ENCODE measurements at regions not wholly inside any gene's neighbourhood (a gene's known extent, or its start where the extent isn't known, plus 50 kb on each side); places are given as distances from the start of the nearest gene placed in this dataset.

DNA sequence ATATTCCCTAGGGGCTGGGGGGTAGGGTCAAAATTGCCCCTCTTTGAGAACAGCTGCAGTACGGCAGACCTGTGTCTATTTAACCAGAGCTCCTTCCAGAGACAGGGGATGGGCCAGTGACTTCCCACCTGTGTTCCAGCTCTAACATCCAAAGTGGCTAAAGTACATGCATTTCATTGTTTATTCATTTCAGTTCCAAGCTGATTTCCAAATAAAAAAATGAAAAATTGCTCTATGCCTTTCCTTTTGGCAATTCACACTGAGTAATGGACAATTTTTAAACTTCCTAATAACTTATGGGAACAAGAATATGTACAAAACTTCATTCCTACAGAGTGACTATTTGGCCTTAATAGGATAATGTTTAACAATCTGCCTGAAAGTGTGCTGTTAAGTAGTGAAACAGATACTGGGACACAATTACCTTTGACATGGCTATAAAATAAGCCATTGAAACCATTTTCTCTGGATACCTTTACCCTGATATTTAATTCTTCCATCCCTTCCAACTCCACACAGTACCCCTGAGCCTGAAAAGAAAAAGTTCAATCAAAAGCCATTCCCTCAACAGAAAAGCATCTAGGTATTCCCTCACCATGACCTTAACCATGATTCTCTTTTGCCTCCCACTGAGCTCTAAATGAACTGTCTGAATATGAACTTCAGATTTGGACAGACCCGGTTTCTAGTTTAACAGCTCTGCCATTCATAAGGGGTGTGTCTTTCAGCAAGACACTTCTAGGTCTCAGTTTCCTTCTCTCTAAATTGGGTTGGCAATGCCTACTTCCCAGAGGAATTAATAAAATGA lies 73.1 kb downstream of the RDH14 start:
- no peaks in the 10 kb centered on the region for H3K9me3 ChIP-seq (ENCODE audit: severe bottlenecking)
- no peaks in the 10 kb centered on the region for H3K36me3 ChIP-seq
- H3K4me3 ChIP-seq (ENCODE audit: low read depth, low read length), result no peak overlapping the region
- peaks cover 67% of the 10 kb centered on the region for H3K27me3 ChIP-seq (ENCODE audit: insufficient read depth, low read depth, severe bottlenecking)
- no peak overlapping the region for H3K27ac ChIP-seq
- DNase-seq, result no peak
- TF ChIP-seq, protein P1, sequence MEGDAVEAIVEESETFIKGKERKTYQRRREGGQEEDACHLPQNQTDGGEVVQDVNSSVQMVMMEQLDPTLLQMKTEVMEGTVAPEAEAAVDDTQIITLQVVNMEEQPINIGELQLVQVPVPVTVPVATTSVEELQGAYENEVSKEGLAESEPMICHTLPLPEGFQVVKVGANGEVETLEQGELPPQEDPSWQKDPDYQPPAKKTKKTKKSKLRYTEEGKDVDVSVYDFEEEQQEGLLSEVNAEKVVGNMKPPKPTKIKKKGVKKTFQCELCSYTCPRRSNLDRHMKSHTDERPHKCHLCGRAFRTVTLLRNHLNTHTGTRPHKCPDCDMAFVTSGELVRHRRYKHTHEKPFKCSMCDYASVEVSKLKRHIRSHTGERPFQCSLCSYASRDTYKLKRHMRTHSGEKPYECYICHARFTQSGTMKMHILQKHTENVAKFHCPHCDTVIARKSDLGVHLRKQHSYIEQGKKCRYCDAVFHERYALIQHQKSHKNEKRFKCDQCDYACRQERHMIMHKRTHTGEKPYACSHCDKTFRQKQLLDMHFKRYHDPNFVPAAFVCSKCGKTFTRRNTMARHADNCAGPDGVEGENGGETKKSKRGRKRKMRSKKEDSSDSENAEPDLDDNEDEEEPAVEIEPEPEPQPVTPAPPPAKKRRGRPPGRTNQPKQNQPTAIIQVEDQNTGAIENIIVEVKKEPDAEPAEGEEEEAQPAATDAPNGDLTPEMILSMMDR (IDR thresholded peaks at IDR 0.05; ENCODE audit: low read depth, low read length), result no peak

DNA sequence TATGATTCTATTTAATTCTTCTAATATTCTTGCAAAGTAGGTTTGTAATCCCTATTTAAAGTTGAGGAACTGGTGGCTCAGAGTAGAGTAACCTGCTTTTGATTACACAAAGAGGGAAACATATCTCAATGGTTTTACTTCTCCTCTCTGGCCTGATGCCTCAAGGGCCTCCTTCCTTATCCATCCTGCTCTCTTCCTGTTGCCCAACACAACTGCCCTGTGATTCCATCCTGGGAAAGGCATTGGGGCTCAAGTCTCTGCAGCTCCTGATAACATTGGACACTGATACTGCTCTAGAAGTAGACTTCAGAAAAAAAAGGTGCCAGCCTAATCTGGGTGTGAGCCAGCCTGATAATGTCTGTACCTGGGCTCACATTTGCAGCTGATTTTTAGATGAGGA lies 75.8 kb downstream of the RDH14 start:
- Histone ChIP-seq H3K27me3 (ENCODE audit: insufficient read depth, low read depth, severe bottlenecking) (peaks cover 67% of the 10 kb centered on the region), H3K36me3 (no peaks in the 10 kb centered on the region), H3K4me3 (ENCODE audit: low read depth, low read length) (no peak overlapping the region), H3K9me3 (ENCODE audit: severe bottlenecking) (no peaks in the 10 kb centered on the region), H3K27ac (no peak overlapping the region)
- DNase-seq, result no peak
- TF ChIP-seq, protein P1 (IDR thresholded peaks at IDR 0.05; ENCODE audit: low read depth, low read length), result no peak

DNA sequence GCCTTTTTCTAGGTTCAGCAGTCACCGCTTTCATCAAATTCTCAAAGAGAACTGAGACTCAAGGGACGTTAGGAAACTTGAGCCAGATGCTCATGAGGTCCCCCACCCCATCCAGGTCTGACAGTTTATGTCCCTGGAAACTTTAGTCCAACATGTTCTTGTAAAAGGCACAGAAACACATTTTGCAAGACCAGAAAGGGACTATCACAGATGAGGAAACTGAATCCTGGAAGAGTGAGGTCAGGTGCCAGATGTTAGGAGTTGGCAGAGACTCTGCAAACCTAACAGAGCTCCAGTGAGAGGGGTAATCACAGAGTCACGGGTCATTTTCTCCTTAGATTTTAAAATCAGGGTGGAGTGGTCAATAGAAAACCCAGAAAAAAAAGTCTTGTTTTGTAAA lies 76.6 kb downstream of the RDH14 start:
- Histone ChIP-seq H3K9me3 (ENCODE audit: severe bottlenecking) (no peaks in the 10 kb centered on the region), H3K36me3 (no peaks in the 10 kb centered on the region), H3K4me3 (ENCODE audit: low read depth, low read length) (no peak overlapping the region), H3K27ac (no peak overlapping the region), H3K27me3 (ENCODE audit: insufficient read depth, low read depth, severe bottlenecking) (peaks cover 67% of the 10 kb centered on the region)
- TF ChIP-seq, protein P1 (IDR thresholded peaks at IDR 0.05; ENCODE audit: low read depth, low read length), result no peak
- DNase-seq, result no peak

DNA sequence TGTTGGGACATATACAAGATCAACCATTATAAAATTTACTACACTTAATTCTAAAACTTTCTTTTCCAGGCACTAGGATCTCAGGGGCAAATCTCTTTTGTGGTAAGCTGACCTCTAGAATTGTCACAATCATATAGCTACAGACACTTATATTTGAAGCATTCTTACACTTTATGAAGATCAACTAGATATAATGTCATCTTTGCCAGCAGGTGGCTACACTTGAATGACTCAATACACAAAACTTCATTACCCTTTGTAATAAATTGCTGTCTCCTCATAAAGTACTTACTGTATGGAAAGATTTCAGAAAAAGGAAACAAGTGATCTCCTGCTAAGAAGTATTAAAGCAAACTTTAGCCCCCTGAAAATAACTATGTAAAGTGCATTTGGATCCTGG lies 77.8 kb downstream of the RDH14 start:
- no peaks in the 10 kb centered on the region for H3K9me3 ChIP-seq (ENCODE audit: severe bottlenecking)
- no peak overlapping the region for H3K27ac ChIP-seq
- DNase-seq, result no peak
- H3K4me3 ChIP-seq (ENCODE audit: low read depth, low read length), result no peak overlapping the region
- H3K27me3 ChIP-seq (ENCODE audit: insufficient read depth, low read depth, severe bottlenecking), result peaks cover 69% of the 10 kb centered on the region
- TF ChIP-seq, protein P1 (IDR thresholded peaks at IDR 0.05; ENCODE audit: low read depth, low read length), result no peak
- no peaks in the 10 kb centered on the region for H3K36me3 ChIP-seq

DNA sequence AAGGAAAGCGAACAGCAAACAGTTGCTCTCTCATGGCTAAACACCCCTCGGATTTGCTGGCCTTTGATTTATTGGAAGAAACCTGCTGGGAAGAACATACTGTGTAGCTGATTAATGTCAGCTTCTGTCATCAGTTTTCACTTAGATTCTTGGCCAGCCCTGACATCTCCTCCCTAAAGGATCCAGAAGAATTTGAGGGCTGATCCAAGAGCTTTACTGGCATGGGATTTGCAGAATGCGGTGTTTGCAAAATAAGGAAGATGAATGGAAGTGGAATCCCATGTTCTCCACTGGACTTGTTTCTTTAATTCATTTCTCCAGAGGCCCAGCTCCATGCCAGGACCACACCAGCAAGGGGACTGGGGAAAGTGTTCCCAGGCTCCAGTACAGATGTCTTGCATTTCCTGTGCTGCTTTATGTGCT lies 80.5 kb downstream of the RDH14 start:
- no peak overlapping the region for H3K27ac ChIP-seq
- DNase-seq, result no peak
- no peaks in the 10 kb centered on the region for H3K9me3 ChIP-seq (ENCODE audit: severe bottlenecking)
- TF ChIP-seq, protein P1 (IDR thresholded peaks at IDR 0.05; ENCODE audit: low read depth, low read length), result no peak
- no peaks in the 10 kb centered on the region for H3K36me3 ChIP-seq
- no peak overlapping the region for H3K4me3 ChIP-seq (ENCODE audit: low read depth, low read length)
- peaks cover 76% of the 10 kb centered on the region for H3K27me3 ChIP-seq (ENCODE audit: insufficient read depth, low read depth, severe bottlenecking)

DNA sequence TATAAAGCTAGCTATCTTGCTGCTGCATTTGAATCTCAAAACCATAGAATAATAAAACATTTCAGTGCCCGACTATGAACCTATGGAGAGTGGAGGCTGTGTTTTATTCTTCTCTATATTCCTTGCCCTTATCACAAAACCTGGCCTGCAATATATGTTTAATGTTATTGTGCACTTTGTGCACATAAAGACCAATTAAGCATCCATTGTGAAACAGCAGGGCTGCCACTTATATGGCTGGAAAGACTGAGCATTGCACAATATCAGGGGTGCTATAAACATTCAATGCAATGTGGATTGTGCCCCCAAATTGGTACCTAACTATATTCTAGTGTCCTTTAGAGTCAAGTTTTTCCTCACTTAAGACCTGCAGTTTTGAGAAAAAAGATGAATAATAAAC lies 83.2 kb downstream of the RDH14 start:
- DNase-seq, result no peak
- no peaks in the 10 kb centered on the region for H3K36me3 ChIP-seq

More for the DNA sequence above, 83.2 kb downstream of the RDH14 start:
- no peaks in the 10 kb centered on the region for H3K9me3 ChIP-seq (ENCODE audit: severe bottlenecking)
- no peak overlapping the region for H3K27ac ChIP-seq
- H3K27me3 ChIP-seq (ENCODE audit: insufficient read depth, low read depth, severe bottlenecking), result peaks cover 89% of the 10 kb centered on the region
- TF ChIP-seq, protein P1 (IDR thresholded peaks at IDR 0.05; ENCODE audit: low read depth, low read length), result no peak
- H3K4me3 ChIP-seq (ENCODE audit: low read depth, low read length), result no peak overlapping the region

Data from WERI-Rb-1 (cell line).